C4-2B (cell line): ENCODE measurements at regions not wholly inside any gene's neighbourhood (a gene's known extent, or its start where the extent isn't known, plus 50 kb on each side); places are given as distances from the start of the nearest gene placed in this dataset.
A peak's percentile ranks its signal among the peaks of the same experiment; 100 is the strongest.

ENCODE experiments used
- H3K27ac ChIP-seq: fragments of 450-650 bp; 2 replicates; pipeline ENCODE4 v1.5.1; 2017
- CTCF ChIP-seq: fragments of 450-650 bp; conservative IDR thresholded peaks from 2 replicates; pipeline ENCODE4 v1.5.1; 2017; ENCODE audit warnings: mild to moderate bottlenecking
- ZFX ChIP-seq: fragments of 450-650 bp; IDR thresholded peaks from 2 replicates; pipeline ENCODE4 v1.6.1; 2017

- TF ChIP-seq ZFX (no peak), CTCF (peak; percentile 27)
- H3K27ac ChIP-seq: no peak overlapping the region
Observed at GRCh38 chr2:35365859-35366258, 989.7 kb upstream of the CRIM1 start.

- H3K27ac ChIP-seq: no peak overlapping the region
- no peak for TF ChIP-seq CTCF
Observed at GRCh38 chr2:35356332-35356731, 999.2 kb upstream of the CRIM1 start.

GRCh38 chr2:35355056-35355455, 1000.5 kb upstream of the CRIM1 start:
- TF ChIP-seq CTCF (no peak), ZFX (no peak)
- no peak overlapping the region for H3K27ac ChIP-seq

- H3K27ac ChIP-seq: no peak overlapping the region
- TF ChIP-seq ZFX (no peak), CTCF (no peak)
Observed at GRCh38 chr2:35347561-35347960, 1008.0 kb upstream of the CRIM1 start.

- no peak overlapping the region for H3K27ac ChIP-seq
- TF ChIP-seq CTCF (peak; percentile 76), ZFX (no peak)
Observed at GRCh38 chr2:35343135-35343534, 1012.4 kb upstream of the CRIM1 start.

- TF ChIP-seq CTCF: no peak
- TF ChIP-seq ZFX: no peak
- no peak overlapping the region for H3K27ac ChIP-seq
Observed at GRCh38 chr2:35339211-35339610, 1016.4 kb upstream of the CRIM1 start.

GRCh38 chr2:35337922-35338321, 1017.7 kb upstream of the CRIM1 start:
- no peak for TF ChIP-seq ZFX
- TF ChIP-seq CTCF: no peak
- no peak overlapping the region for H3K27ac ChIP-seq
